GM19351 (cell line): ENCODE measurements at regions not wholly inside any gene's neighbourhood (a gene's known extent, or its start where the extent isn't known, plus 50 kb on each side); places are given as distances from the start of the nearest gene placed in this dataset.

Experiments
- ATAC-seq: cut with Tn5 transposase; IDR thresholded peaks from one replicate; pipeline ENCODE4 v1.9.1; 2021; ENCODE audit warnings: mild to moderate bottlenecking, moderate library complexity; ENCODE audit not compliant: unreplicated experiment

- ATAC-seq: peak; percentile 60
Observed at GRCh38 chr2:42906557-42907411, 114.4 kb upstream of the HAAO start.

DNA sequence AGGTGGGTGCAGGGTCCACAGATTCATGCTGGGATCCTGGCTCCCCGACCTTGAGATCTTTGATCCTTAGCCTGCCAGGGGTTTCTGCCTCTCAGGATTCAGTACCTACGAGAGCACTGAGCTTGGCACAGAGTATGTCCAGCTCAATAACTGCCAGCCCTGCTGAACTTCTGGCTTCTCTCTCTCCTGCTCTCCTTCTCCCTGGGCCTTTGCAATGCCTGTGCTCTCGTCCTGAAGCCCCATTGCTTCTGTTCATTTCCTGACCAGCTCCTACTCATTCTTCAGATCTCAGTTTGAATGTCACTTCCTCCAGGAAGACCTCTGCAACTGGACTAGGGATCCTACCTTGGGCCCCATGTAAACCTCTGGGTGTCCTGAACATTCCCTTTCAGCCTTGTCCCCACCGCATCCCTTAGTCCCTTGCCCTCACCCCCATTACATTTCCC lies 113.8 kb upstream of the HAAO start:
- no peak for ATAC-seq

- no peak for ATAC-seq
Observed at GRCh38 chr2:42905341-42906110, 113.1 kb upstream of the HAAO start.

- ATAC-seq: no peak
Observed at GRCh38 chr2:42904576-42904876, 112.1 kb upstream of the HAAO start.

- no peak for ATAC-seq
Observed at GRCh38 chr2:42903821-42904575, 111.6 kb upstream of the HAAO start.

DNA sequence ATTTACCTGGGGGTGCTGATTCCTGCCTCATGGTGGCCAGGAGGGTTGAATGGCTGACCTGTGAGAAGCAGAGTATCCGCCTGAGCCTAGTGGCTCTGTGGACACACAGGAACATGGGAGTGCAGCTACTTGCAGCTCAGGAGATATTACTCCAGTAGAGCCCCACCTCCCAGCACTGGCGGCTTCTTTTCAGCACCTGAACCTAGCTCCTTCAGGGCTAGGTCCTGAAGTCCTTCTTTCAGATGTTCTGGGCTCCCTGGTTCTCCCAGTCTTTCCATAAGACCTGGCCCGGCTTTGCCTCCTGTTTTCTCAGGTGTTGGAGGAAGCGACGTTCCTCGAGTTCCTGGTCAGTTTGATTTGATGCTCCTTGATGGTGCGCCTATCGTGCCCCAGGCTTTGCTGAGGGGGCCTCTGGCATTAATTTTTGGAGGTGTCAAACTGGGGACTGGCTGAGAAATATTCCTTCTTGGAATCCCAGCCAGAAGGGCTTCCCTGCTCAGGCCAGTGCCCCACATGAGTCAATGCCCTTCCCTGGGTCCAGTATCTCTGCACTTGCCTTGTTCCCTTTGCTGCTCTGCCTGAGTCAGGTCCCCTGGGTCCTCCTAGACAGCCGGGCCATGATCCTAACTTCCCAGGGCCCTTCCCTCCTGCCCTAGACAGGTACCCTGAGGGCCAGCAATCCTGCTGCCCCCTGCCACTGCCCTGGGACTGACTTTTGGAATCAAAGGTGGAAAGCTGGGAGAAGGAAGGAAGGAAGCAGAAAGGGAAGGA lies 110.7 kb upstream of the HAAO start:
- no peak for ATAC-seq

- no peak for ATAC-seq
Observed at GRCh38 chr2:42901076-42901640, 108.8 kb upstream of the HAAO start.

- no peak for ATAC-seq
Observed at GRCh38 chr2:42900289-42900891, 108.0 kb upstream of the HAAO start.

DNA sequence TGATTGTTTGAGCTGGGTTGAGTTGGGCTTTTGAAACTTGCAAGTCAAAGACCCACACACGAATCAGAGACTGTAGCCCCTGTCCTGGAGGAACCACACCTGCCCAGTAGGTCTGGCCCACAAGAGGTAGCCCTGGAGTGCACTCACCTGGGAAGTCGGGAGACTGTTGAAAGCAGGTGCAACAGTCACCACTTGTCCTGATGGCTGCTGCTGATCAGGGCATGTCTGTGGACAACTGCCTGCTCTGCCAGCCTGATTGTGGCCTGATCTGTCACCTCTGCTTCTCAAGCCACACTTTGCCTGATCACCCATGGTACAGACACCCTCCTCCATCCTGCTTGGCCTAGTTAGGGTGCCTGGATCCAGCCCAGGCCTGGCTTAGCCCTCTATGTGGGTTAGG lies 105.0 kb upstream of the HAAO start:
- no peak for ATAC-seq

GRCh38 chr2:42895791-42896135 lies 103.4 kb upstream of the HAAO start:
- no peak for ATAC-seq

DNA sequence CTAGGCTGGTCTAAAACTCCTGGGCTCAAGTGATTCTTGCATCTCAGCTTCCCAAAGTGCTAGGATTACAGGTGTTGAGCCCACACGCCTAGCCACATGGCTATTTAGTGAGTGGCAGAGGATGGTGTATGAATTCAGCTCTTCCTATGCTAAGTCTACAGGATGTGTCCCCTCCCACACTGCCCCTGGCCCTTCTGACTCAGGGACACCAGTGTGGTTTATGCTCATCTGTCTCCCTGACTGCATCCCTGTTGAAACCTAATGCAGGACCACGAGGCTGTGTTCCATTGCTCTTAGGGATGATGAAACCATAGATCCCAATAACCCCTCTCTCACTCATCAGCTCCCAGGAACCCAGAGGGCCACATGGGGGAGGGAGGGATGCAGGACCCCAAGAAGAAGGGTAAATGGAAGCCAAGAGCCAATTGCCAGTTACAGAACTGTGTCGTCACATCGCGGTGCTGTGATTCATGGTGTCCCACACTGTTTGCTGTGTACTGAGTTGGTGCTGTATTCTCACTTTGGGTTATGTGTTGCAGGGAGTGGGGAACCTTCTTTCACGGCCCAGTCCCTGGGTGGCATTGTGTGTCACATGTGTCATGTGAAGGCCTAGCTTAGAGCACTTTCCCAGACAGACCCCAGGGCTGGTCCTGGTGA lies 102.9 kb upstream of the HAAO start:
- no peak for ATAC-seq

- ATAC-seq: no peak
Observed at GRCh38 chr2:42893047-42893758, 100.8 kb upstream of the HAAO start.

- ATAC-seq: no peak
Observed at GRCh38 chr2:42890791-42891355, 98.5 kb upstream of the HAAO start.

DNA sequence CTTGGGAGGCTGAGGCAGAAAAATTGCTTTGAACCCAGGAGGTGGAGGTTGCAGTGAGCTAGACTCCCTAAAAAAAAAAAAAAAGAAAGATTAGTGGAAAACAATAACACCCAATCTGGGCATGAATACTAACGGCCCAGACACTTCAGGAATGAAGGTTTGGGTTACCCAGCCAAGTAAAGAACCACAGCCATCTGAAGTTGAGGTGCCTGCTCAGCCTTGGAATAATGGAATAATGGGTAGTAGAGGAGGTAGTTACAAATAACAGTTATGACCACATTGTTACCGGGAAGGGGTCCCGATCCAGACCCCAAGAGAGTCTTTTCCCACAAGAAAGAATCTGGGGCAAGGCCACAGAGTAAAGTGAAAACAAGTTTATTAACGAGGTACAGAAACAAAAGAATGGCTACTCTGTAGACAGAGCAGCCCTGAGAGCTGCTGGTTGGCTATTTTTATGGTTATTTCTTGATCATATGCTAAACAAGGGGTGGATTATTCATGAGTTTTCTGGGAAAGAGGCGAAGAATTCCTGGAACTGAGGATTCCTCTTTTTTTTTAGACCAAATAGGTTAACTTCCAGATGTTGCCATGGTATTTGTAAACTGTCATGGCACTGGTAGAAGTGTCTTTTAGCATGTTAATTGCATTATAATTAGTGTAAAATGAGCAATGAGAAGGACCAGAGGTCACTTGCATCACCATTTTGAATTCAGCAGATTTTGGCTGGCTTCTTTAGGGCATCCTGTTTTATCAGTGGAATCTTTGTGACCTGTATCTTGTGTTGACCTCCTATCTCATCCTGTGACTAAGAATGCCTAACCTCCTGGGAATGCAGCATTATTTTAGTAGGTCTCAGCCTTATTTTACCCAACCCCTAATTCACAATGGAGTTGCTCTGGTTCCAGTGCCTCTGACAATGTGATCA lies 96.2 kb upstream of the HAAO start:
- ATAC-seq: no peak

GRCh38 chr2:42886921-42887320 lies 94.5 kb upstream of the HAAO start:
- no peak for ATAC-seq

GRCh38 chr2:42882756-42883155 lies 90.4 kb upstream of the HAAO start:
- ATAC-seq: no peak

DNA sequence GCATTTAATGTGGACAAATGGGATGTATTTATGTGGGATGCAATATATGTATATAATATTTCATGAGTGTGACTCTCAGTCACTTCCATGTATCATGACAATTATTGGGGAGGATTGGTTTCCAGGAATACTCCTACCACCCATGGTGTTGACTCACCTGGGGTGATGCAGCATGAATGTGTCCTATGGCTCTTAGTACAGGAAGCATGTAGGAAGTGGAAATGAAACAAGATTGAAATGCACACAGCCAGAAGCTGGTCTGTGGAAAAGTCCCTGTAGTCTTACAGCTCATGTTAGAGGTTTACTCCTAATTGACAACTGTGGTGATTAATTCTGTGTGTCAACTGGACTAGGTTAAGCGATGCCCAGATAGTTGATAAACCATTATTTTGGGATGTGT lies 89.3 kb upstream of the HAAO start:
- ATAC-seq: no peak
